Stomach (tissue), 4 donors: ENCODE measurements at regions not wholly inside any gene's neighbourhood (a gene's known extent, or its start where the extent isn't known, plus 50 kb on each side); places are given as distances from the start of the nearest gene placed in this dataset.

Experiments used
- CTCF ChIP-seq, 7 experiments: fragments of 450-650 bp in 4 of 7; fragments of 200-600 bp in 3 of 7; sonication (generic) in 3 of 7; IDR thresholded peaks; one replicate each; pipeline ENCODE4 v1.5.1; 2016 to 2019; ENCODE audit warnings: antibody characterized with exemption in 7 of 7, control low read depth in 2 of 7, mild to moderate bottlenecking in 1 of 7
- EP300 ChIP-seq: sonication (generic); formaldehyde crosslinking; IDR thresholded peaks from one replicate; pipeline ENCODE4 v1.6.1; 2017; ENCODE audit warnings: antibody characterized with exemption
- POLR2A ChIP-seq, 4 donors: fragments of 450-650 bp; IDR thresholded peaks; one replicate each; pipeline ENCODE4 v1.6.1; 2016; ENCODE audit warnings: antibody characterized with exemption in 4 of 4, control low read depth in 2 of 4, mild to moderate bottlenecking in 1 of 4, moderate library complexity in 1 of 4
- POLR2AphosphoS5 ChIP-seq, 3 donors: sonication (generic); formaldehyde crosslinking; IDR thresholded peaks; one replicate each; pipeline ENCODE4 v1.6.1; 2016; ENCODE audit warnings: antibody characterized with exemption in 3 of 3

GRCh38 chr18:46379323-46379950 is 275.3 kb downstream of the HAUS1 start:
- TF ChIP-seq POLR2A (IDR thresholded peaks at IDR 0.05) (no peak), CTCF (IDR thresholded peaks at IDR 0.05) (no peak), POLR2AphosphoS5 (IDR thresholded peaks at IDR 0.05) (no peak), EP300 (no peak)
